HG03378 (cell line): ENCODE measurements at regions not wholly inside any gene's neighbourhood (a gene's known extent, or its start where the extent isn't known, plus 50 kb on each side); places are given as distances from the start of the nearest gene placed in this dataset.
"Not testable (repeated sequence)": the region's sequence is repeated elsewhere in the genome, so short reads cannot be mapped to it uniquely, and the experiment has no call there.

Experiments
- ATAC-seq: cut with Tn5 transposase; IDR thresholded peaks from one replicate; pipeline ENCODE4 v1.9.1; 2021; ENCODE audit warnings: mild to moderate bottlenecking, moderate library complexity; ENCODE audit not compliant: unreplicated experiment

DNA sequence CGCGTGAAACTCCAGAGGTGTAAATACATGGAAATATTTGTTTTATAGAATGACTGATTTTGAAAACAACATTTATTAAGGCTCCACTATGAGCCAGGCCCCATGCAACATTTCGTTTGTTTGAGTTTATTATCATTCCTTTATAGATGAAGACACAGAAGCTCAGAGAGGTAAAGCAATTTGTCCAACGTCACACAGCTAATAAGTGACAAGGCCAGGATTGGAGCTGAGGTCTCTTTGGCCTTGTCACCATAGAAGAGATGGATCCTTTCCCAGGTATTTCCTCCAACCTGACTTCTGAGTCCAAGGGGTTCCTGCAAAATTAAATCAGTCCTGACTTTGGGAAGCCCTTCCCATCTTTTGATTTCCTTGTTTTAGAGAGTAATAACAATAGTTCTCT, 98.0 kb downstream of the SYF2 start:
- ATAC-seq, result no peak

DNA sequence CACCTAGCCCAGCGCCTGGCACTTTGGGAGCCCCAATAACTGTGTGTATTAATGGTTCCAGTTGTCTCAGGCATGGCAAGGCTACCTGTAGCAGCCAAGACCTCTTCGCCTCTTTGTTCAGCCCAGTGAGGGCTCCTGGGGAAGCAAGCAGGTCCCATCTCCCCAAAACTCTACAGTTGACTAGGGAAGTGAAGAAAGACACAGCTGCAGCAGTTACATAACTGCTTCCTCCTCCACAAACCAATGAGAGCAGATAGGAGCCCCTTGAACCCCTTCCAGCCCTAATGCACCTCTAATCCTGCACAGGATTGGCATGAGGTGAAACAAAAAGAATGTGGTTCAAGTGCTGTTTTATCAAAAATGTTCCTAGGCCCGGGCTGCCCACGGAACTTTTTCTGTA, 100.5 kb downstream of the SYF2 start:
- ATAC-seq, result no peak

DNA sequence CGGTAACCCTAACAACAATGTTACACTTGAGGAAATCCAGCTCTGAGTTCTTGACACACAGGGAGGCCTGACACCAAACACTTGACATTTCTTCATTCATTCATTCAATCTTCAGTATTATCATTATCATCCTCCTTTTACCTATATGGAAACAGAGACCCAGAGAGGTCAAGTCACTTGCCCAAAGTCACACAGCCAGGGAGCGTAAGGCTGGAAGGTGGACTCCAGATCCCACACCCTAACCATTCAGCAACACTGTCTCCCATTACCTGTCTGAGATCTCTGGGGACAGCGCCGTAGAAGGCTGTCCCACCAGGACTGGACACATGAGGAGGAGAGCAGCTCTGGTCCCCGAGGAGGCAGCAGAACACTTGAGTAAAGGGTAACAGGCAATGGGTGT, 101.4 kb downstream of the SYF2 start:
- no peak for ATAC-seq

DNA sequence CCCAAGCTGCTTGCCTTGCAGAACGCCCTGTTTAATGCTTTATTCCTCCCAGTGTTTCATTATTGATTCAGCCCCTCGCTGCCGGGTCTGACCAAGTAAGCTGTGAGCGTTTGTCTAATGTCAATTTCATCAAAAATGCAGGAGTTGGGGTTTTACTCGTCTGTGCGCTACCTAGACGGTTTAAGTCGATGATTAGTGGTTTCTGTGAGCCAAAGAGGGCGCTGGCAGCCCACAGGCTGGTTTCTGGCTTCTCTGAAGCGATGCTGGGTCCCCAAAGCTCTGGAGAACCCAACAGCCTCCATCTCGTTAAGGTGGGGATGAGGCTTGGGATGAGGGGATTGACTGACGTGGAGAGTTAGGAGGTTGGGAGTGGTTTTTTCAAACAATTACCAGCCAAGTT, 102.9 kb downstream of the SYF2 start:
- ATAC-seq, result no peak

DNA sequence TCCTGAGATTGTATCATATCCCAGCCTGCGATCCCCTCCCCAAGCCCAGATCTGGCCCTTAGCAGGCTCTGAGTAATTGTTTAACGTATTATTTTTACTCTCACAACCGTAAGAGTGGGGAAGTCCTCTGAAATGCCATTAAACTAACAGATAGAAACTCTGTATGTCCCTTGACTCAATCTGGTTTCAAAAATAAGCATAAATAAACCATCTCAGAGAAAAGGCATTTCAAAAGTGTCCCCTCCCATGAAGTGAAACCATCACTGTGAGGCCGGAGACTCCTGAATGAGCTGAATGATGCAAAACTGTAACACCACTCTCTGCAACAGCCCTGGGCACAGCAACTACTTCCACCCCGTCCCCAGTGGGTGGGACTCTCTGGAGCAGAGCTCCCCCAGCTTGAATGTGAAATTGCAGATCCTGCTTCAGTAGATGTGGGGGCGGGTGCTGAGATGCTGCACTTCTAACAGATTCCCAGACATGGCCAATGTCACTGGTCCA, 104.1 kb downstream of the SYF2 start:
- peak; percentile 62 for ATAC-seq

DNA sequence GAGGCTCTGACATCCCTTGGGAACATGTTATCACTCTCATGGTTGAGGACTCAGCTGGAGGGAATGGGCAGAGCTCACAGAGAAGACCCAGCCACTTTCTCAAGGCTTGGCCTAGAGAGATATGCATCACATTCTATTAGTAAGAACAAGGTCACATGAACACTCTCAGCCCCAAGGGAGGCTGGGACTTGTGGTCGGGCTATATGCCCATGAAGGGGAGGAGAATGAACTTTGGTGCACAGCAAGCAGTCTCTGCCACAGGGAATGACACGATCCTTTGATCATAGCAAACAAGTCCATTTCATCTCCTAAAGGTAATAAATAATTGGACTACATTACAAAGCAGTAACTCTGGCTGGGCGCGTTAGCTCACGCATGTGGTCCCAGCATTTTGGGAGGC, 105.7 kb downstream of the SYF2 start:
- no peak for ATAC-seq

DNA sequence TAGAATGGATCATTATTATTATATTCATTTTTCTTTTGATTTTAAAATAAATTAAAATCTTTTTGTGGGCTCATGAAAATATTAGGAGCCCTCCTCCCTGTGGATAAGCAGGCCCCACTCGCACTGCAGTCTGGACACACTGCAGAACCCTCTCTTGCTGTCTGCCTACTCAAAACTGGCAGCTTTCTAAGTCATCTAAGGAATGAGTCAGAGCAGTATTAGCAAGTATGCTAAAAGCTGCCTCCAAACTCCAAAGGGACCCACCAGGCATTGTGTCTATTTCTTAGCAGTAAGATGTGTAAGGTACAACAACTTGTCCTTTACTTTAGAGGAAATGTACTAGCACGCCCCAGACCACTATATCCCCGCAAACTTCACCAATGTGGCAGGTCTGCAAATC, 108.8 kb downstream of the SYF2 start:
- no peak for ATAC-seq

DNA sequence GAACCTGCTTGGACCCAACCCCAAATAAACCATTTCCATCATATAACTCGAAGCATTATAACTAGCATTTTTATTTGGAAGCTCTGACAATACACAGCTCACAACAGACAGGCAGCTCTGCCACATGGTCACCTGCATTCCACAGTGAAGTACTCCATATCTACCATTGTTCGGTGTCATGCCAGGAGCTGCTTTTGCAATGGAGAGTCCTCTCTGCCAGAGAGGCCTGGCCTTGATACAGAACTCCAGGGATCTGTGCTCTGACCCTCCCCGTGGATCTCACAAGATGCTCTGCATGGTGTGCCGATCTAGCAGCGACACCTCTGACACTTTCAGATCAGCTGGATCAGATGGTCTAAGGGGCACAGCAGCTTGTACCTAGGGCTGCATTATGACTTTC, 109.6 kb downstream of the SYF2 start:
- no peak for ATAC-seq

DNA sequence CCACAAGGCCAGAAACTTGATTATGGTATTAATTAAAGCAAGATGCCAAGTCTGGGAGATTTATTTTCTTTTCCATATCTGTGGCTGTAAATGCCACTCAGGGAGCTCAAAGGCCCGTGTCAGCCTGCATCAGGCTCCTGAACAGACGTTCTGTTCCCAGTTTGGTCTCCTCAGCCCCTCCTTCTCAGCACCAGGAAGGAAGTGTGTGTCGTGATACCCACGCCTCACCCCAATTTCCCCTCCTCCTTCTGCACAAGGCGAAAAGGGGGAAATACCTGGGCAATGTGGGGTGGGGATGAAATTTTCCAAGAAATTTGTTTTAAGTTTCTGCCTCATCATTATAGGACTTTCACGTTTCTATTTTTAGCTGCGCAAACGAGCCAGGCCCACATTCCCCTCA, 112.0 kb downstream of the SYF2 start:
- no peak for ATAC-seq

DNA sequence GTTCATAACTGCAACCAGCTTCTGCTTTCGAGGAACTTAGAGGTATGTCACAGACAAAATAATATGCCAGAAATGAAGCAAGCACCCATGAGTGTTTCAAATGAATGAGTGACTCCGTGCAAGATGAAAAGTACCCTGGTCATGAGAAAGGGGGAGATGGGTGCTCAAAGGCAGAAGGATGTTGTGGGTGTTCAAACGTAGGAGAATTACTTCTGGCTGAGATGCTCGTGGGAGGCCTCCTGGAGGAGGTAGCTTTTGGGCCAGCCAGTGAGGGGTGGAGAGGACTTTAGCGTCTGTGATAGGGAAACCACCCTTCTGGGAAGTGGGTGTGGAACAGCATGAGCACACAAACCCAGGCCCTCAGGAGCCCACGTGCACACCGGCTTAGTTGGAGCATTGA, 113.8 kb downstream of the SYF2 start:
- no peak for ATAC-seq

DNA sequence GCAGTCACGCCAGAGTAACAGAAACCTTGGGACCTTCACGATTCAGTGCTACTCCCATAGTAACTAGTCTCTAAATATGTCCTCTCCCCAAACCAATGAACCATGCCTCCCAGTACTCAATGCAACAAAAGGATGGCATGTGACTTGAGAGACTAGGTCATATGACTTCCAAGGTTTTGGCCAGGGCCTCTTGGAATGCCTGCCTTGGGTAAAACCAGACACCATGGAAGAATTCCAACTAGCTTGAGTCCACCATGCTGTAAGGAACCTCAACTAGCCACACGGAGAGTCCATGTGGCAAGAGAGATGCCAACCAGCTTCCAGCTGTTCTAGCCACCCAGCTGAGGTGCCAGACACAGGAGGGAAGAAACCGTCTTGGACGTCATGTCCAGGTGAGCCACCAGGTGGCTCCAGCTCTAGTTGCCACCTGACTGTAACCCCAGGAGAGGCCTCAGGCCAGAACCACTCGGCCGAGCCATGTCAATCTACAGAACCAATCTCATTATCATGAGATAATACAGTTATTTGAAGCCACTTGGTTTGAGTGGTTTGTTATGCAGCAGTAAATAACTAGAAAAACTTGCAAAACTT, 115.0 kb downstream of the SYF2 start:
- ATAC-seq, result no peak

DNA sequence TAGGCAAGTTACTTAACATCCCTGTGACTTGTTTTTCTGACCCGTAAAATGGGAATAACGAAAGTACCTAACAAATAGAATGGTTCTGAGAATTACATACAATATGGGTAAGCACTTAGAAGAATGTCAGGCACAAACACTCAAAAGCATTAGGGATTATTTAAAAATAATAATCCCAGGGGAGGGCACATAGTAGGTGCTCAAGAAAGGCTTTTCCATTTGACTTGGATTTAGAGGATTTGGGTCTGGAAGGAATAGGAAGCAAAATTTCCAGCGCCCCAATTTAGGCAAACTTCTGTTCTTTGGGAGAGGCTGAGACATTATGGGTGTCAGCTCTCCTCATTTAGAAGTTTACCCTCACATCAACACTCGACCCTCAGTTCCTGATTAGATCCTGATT, 115.5 kb downstream of the SYF2 start:
- no peak for ATAC-seq

DNA sequence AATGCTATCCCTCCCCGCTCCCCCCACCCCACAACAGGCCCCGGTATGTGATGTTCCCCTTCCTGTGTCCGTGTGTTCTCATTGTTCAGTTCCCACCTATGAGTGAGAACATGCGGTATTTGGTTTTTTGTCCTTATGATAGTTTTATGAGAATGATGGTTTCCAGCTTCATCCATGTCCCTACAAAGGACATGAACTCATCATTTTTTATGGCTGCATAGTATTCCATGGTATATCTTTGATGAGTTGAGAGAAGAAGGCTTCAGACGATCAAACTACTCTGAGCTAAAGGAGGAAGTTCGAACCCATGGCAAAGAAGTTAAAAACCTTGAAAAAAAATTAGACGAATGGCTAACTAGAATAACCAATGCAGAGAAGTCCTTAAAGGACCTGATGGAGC, 116.2 kb downstream of the SYF2 start:
- ATAC-seq, result not testable (repeated sequence)

DNA sequence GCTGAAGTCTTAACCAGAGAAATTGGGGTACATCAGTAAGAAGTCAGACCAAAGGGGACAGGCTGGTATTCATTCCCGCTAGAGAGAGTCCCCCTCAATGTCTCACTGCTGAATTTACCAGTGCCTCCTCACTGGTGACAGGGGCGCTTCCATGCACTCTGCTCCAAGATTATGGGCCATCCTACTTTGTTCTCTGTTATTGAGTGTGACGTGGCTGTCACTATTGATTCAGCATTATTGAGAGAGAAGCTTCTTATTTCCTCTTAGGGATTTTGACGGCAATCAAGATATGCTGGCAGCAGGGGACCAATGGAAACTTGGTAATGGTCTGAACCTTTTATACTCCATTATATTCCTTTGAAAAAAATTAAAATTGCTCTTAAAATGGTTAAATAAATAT, 118.6 kb downstream of the SYF2 start:
- ATAC-seq, result no peak

DNA sequence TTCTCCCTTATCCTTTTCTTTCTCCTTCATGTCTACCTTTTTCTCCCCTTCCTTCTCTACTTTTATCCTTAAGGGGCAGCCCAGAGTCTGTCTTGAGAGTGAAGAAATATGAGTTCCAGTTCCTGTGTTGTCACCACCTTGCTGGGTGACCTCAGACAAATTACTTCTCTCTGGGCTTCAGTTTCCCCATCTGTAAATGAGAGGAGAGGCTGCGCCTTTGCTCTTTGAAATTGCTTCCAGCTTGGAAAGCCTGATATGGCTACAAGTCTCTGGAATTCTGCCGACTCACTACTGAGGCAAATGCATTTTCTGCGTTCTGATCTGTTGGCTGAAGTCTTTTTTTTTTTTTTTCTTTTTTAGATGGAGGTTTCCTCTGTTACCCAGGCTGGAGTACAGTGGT, 119.2 kb downstream of the SYF2 start:
- no peak for ATAC-seq

DNA sequence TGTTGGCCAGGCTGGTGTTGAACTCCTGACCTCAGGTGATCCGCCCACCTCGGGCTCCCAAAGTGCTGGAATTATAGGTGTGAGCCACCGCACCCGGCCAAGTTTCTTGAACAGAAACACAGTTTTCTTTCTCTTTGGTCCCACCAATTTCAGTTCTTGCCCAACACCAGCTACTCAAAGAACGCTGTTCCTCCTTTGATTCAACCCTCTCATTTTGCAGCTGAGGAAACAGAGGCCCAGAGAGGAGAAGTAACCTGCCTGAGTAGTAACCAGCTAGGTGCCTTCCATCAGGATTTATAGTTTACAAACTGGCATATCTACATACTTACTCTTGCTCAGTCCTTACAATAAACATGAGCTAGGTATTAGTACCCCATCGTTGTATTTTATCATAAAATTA, 119.9 kb downstream of the SYF2 start:
- ATAC-seq, result no peak

DNA sequence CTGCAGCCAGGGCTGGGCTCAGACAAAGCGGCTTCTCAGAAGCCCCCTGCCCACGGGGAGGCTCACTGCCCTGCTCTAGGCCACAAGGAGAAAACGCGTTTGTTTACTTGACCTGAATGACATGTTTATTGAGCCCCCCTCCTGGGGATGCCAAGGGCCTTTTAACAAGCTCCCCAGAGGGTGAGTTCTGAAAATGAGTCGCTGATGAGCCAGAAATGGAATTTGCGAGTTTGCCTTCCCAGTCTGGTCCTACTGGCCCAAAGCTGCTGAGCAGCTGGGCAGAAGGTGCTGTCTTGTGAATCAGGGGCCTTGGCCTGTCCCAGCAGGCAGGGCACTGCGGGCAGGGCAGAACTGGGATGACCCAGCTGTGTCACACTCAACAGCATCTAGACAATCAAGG, 120.6 kb downstream of the SYF2 start:
- ATAC-seq, result no peak

DNA sequence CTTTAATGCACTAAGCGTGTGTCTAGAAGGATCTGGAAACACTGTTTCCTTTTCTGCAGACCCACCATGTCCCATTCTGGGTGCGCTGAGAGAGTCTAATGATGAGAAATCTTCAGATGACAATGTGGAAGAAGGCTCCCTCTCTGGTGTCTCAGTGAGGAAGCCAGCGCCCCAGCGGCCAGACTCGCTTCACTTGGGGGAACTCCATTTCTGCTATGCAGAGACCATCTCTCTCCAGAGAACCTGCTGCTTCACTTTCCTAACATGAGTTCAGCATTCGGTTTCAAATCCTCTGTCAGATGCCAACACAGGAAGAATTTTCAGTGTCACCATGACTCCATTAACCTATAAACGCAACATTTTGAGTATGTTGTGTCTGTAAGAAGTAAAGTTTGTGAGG, 121.8 kb downstream of the SYF2 start:
- no peak for ATAC-seq

DNA sequence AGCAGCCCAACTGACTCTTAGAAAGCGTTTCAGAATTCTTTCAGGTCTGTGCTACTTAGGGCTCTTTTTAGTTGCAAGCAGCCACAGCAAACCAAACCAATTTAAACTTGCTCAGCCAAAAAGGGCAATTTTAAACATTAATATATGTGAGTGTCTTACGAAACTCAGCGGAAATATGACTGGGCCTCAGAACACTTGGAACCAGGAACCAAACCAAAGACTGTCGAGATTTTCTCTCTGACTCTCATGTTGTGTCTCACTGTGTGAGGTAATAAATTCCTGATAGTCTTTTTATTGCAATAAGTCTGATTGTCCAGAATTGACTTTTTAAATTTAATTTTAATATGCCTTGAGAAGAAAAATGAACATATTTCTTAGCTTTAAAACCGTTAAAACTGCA, 122.3 kb downstream of the SYF2 start:
- no peak for ATAC-seq

DNA sequence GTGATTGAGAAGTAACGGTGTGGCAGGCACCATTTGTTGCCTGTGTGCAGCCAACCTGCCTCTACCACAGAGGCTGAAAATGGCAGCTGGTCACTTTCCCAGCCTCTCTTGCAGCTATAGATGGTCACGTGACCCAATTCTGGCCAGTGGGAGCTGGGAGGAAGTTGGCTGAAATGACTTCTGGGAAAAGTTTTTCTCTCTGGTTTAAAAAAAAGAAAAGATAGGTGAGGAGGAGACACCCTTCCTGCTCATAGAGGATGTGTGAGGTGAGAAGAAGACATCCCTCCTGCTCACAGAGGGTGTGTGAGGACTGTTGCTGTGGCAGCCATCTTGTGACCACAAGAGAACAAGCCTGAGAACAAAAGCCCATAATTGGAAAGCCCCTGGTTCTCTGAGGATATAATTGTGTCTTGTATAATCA, 122.8 kb downstream of the SYF2 start:
- no peak for ATAC-seq

DNA sequence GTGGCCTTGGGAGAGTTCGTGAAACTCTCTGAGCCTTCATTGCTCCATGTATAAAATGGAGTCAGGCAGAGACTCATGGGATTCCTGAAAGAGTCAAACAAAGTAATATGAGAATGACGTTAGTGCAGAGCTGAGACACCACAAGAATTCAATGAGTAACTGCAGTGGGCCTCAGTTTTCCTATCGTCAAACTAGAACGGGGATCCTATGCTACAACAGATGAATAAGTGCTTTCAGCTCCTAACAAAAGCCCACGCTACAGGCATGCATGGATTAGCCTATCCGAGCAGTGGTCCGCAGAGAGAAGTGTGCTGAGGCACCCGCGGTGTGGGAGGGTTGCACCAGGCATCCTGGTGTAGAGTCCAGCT, 124.7 kb downstream of the SYF2 start:
- no peak for ATAC-seq

DNA sequence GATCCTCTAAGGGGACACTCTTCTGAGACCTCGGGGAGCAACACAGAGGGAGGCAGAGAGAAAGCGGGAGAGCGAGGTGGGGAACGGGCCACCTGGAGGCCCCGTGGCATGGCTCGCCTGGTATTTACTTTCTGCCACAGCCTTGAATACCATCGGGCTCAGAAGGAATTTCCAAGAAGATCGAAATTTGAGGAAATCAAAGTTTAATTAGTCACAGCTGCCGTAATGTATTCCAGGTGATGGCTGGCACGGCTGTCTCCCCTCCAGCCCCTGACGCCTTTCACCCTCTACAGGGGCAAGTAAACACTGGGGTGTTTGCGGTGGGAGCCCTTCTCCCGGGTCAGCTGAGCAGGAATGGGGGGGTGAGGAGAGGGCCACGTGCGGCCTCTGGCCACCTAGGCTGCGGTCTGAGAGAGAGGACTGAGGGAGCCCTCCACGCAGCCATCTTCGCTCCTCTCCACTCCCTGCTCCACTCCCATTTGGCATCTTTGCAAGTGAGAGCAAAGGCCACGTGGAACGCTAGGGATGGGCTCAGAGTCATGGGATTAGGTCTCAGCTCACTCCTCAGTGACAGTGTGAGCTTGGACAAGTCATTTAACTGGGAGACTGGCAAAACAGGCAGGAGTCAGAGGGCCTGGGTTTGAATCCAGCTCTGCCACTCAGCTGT, 125.2 kb downstream of the SYF2 start:
- no peak for ATAC-seq

DNA sequence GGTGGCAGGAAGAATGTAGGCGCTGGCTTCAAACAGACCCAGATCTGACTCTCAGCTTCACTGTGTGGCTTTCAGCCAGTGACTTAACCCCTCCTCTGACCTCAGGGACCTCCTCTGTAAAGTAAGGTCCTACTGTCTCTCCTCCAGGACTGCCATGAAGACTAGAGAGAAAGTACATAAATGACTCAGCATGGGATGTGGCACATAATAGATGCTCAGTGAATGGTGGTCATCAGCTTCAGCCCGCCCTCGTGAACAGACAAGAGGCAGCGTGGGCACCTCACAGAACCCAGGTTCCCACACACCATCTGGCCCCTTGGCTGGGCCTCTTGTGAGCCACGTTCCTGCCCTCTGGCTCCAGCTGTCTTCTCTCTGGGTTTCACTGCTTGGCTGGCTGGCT, 126.0 kb downstream of the SYF2 start:
- no peak for ATAC-seq
